GM12891 (cell line): ENCODE measurements at regions not wholly inside any gene's neighbourhood (a gene's known extent, or its start where the extent isn't known, plus 50 kb on each side); places are given as distances from the start of the nearest gene placed in this dataset.

Source experiments
- POLR2A ChIP-seq: IDR thresholded peaks from 2 replicates; pipeline ENCODE4 v1.6.1; 2011; ENCODE audit warnings: low read depth, low read length, control low read depth
- POLR2AphosphoS5 ChIP-seq: IDR thresholded peaks from 2 replicates; pipeline ENCODE4 v1.6.1; 2011; ENCODE audit warnings: low read depth, low read length, control low read depth

- TF ChIP-seq POLR2A (no peak), POLR2AphosphoS5 (no peak)
These were observed 99.4 kb upstream of the NTF3 start for GRCh38 chr12:5332551-5332950.
